Small intestine (tissue), 7 donors: ENCODE measurements at regions not wholly inside any gene's neighbourhood (a gene's known extent, or its start where the extent isn't known, plus 50 kb on each side); places are given as distances from the start of the nearest gene placed in this dataset.

Experiments used
- DNase-seq, 2 donors: peaks; one replicate each; pipeline versions ENCODE4 v3.0.0 to v3.0.0-alpha.2; 2013
- FAIRE-seq: peaks from 2 replicates; lab custom pipeline; 2012; peaks lifted over from hg19 to GRCh38; lab: Jason Lieb, UNC
- H3K27ac ChIP-seq, 3 donors: one replicate each; pipeline ENCODE4 v1.5.1; 2013; ENCODE audit warnings: low read length in 2 of 3, mild to moderate bottlenecking in 2 of 3, control low read depth in 1 of 3, inconsistent platforms in 1 of 3, low read depth in 1 of 3, moderate library complexity in 1 of 3
- H3K27me3 ChIP-seq, 3 donors: one replicate each; pipeline ENCODE4 v1.6.1; 2013; ENCODE audit warnings: low read length in 3 of 3, inconsistent platforms in 1 of 3; ENCODE audit not compliant: control insufficient read depth in 3 of 3, insufficient read depth in 3 of 3
- H3K36me3 ChIP-seq, 3 donors: one replicate each; pipeline ENCODE4 v1.6.1; 2013; ENCODE audit warnings: low read length in 3 of 3, inconsistent platforms in 1 of 3, low read depth in 1 of 3, mild to moderate bottlenecking in 1 of 3, moderate library complexity in 1 of 3; ENCODE audit not compliant: control insufficient read depth in 3 of 3, insufficient read depth in 2 of 3
- H3K4me1 ChIP-seq, 3 donors: one replicate each; pipeline ENCODE4 v1.6.1; 2013; ENCODE audit warnings: low read length in 2 of 3, inconsistent platforms in 1 of 3, low read depth in 1 of 3, mild to moderate bottlenecking in 1 of 3, moderate library complexity in 1 of 3; ENCODE audit not compliant: control insufficient read depth in 3 of 3, insufficient read depth in 2 of 3
- H3K4me3 ChIP-seq, 3 donors: one replicate each; pipeline ENCODE4 v1.5.1; 2013; ENCODE audit warnings: low read length in 3 of 3, control low read depth in 1 of 3, inconsistent platforms in 1 of 3, low read depth in 1 of 3, mild to moderate bottlenecking in 1 of 3, moderate library complexity in 1 of 3
- H3K9me3 ChIP-seq, 2 donors: one replicate each; pipeline ENCODE4 v1.6.1; 2013; ENCODE audit warnings: low read depth in 1 of 2, low read length in 1 of 2; ENCODE audit not compliant: control insufficient read depth in 2 of 2, insufficient read depth in 1 of 2
- WGBS, 3 donors: extraction: QIAGEN DNeasy Blood & Tissue Kit; methylation state at CpG; one replicate each; pipeline ENCODE4 v1.1.7; 2013; 5-methylcytosine and 5-hydroxymethylcytosine counted together
- donor health status: healthy with polysubstance abuse.
- donor health status: control.
- donor health status: control.
- donor health status: Bipolar disorder and iron deficiency.
- donor health status: healthy.

GRCh38 chr1:30307182-30307581 is 416.2 kb downstream of the MATN1 start:
- FAIRE-seq (no peak), DNase-seq (no peak)
- Histone ChIP-seq H3K27me3 (no peaks in the 10 kb centered on the region), H3K27ac (no peak overlapping the region), H3K4me3 (no peak overlapping the region), H3K9me3 (no peaks in the 10 kb centered on the region), H3K36me3 (no peaks in the 10 kb centered on the region), H3K4me1 (no peaks in the 10 kb centered on the region)
- 81 to 89% (median 87%) methylated on average over 5 of the region's 5 CpGs for WGBS, 3 donors

GRCh38 chr1:30305519-30305918 is 417.9 kb downstream of the MATN1 start:
- Histone ChIP-seq H3K4me1 (no peaks in the 10 kb centered on the region), H3K27me3 (no peaks in the 10 kb centered on the region), H3K27ac (no peak overlapping the region), H3K4me3 (no peak overlapping the region), H3K9me3 (no peaks in the 10 kb centered on the region), H3K36me3 (no peaks in the 10 kb centered on the region)
- DNase-seq (no peak), FAIRE-seq (no peak)
- 41 to 76% (median 53%) methylated on average over 3 of the region's 3 CpGs for WGBS, 3 donors

DNA sequence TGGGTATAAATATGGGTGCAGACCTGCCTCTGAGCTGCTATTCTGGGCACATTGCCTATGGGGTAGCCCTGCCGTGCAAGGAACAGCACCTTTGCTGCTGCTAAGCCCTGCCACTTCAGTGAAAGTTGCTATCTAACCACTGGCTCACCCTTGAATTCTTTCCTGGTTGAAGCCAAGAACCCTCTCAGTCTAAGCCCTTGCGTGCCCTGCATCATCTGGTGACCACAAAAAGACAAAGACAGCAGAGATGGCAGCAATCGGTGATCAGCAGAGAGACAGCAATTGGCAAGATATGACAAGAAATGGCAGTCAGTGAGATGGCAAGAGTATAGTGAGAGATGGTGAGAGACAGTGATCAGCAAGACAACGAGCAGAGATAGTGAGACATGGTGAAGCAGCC is 418.3 kb downstream of the MATN1 start:
- FAIRE-seq (no peak), DNase-seq (no peak)
- Histone ChIP-seq H3K4me3 (no peak overlapping the region), H3K9me3 (no peaks in the 10 kb centered on the region), H3K27ac (no peak overlapping the region), H3K36me3 (no peaks in the 10 kb centered on the region), H3K4me1 (no peaks in the 10 kb centered on the region), H3K27me3 (no peaks in the 10 kb centered on the region)
- WGBS, 3 donors: 56 to 78% (median 62%) methylated on average over 4 of the region's 4 CpGs

DNA sequence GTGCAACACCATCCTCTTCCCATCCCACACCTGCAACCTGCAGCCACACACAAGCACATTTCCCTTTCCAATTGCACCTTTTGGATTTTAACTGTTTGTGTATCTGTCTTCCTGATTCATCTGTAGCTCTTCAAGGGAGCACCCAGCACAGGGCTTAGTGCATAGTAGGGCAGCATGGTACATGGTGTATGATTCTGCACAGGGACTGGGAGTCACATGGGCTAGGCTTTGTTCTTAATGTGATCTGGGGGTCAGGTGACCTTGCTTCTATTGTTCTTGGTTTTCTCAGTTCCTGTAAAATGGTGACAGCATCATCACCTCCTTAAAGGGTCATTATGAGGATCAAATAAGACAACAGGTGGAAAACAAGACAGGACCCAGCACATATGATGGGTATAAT is 419.3 kb downstream of the MATN1 start:
- FAIRE-seq: no peak
- Histone ChIP-seq H3K9me3 (no peaks in the 10 kb centered on the region), H3K36me3 (no peaks in the 10 kb centered on the region), H3K27me3 (peaks cover 0 to 3% (median 0%) of the 10 kb centered on the region in 3 donors), H3K4me1 (no peaks in the 10 kb centered on the region), H3K27ac (no peak overlapping the region), H3K4me3 (no peak overlapping the region)
- DNase-seq: no peak

DNA sequence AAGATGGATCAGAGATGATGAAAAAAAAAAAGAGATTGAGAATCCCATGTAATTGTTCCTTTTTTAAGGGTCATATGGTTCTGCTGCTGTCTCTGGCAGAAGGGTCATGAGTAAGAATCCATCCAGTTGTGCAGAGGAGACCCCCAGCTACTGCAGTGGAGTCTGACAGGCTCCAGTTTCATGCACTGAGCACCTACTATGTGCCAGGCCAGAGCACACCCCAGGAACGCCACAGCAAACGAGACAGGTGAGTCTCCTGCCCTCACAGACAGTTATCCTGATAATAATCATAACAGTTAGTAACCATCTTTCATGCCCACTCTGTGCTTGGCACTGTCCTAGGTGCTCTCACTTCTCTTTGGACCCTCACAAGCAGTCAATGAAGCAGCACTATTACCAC is 420.0 kb downstream of the MATN1 start:
- Histone ChIP-seq H3K27me3 (peaks cover 0 to 3% (median 0%) of the 10 kb centered on the region in 3 donors), H3K9me3 (no peaks in the 10 kb centered on the region), H3K4me3 (no peak overlapping the region), H3K27ac (no peak overlapping the region), H3K4me1 (no peaks in the 10 kb centered on the region), H3K36me3 (no peaks in the 10 kb centered on the region)
- FAIRE-seq: no peak
- DNase-seq: no peak
- 83 to 100% (median 85%) methylated on average over 2 of the region's 2 CpGs for WGBS, 3 donors

DNA sequence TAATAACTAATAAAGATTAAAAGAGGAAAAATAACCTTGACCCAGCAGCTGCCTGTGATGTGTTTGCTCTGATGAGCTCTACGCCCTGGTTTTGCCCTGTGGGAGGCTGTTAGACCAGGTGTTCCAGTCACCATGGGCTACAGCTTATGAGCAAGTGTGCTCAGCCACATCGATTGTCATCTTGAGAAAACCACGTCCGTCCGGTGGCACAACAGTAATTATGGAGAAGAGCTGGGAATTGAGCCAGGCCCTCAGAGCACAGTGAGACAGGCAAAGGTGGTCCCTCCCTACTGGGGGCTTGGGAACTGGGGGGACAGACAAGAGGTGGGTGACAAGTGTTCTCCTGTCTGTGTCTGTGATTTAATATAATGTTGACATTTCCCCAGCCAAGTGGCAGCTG is 420.5 kb downstream of the MATN1 start:
- Histone ChIP-seq H3K4me3 (no peak overlapping the region), H3K36me3 (no peaks in the 10 kb centered on the region), H3K27me3 (peaks cover 0 to 3% (median 0%) of the 10 kb centered on the region in 3 donors), H3K27ac (no peak overlapping the region), H3K9me3 (no peaks in the 10 kb centered on the region), H3K4me1 (no peaks in the 10 kb centered on the region)
- FAIRE-seq (no peak), DNase-seq (no peak)
- WGBS, 3 donors: 67 to 76% (median 74%) methylated on average over 5 of the region's 5 CpGs

GRCh38 chr1:30300669-30301068 is 422.7 kb downstream of the MATN1 start:
- 37 to 61% (median 48%) methylated on average over 5 of the region's 5 CpGs for WGBS, 3 donors

DNA sequence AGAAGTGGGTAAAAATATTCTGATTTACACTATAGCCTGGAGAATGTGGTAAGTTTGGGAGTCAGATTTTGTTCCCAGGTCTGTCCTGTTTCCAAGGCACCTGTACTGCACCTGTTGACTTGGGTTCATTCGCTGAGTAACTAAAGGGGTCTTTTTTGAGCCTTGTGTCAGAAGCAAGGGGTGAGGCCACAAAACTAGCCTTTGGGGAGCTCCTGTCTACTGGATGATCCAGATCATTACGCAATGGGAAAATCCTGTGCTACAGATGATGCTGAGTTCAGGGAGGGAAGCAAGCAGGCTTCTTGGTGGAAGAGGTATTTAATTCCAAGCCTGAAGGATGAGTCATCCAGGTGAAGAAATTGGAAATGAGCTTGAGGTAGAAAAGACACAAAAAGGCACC is 424.0 kb downstream of the MATN1 start:
- DNase-seq (no peak), FAIRE-seq (no peak)
- H3K4me1 ChIP-seq: no peaks in the 10 kb centered on the region
- WGBS, 3 donors: 84 to 90% (median 88%) methylated on average over 2 of the region's 2 CpGs
- H3K36me3 ChIP-seq: no peaks in the 10 kb centered on the region
- no peak overlapping the region for H3K27ac ChIP-seq
- H3K27me3 ChIP-seq: peaks cover 0 to 8% (median 3%) of the 10 kb centered on the region in 3 donors
- H3K9me3 ChIP-seq: no peaks in the 10 kb centered on the region
- H3K4me3 ChIP-seq: no peak overlapping the region

More at GRCh38 chr1:30300669-30301068, 422.7 kb downstream of the MATN1 start:
- FAIRE-seq: no peak
- no peak overlapping the region for H3K4me3 ChIP-seq
- DNase-seq: no peak
- no peaks in the 10 kb centered on the region for H3K36me3 ChIP-seq
- no peak overlapping the region for H3K27ac ChIP-seq
- H3K4me1 ChIP-seq: no peaks in the 10 kb centered on the region
- no peaks in the 10 kb centered on the region for H3K9me3 ChIP-seq
- H3K27me3 ChIP-seq: peaks cover 0 to 3% (median 1%) of the 10 kb centered on the region in 3 donors

GRCh38 chr1:30295674-30296073 is 427.7 kb downstream of the MATN1 start:
- Histone ChIP-seq H3K4me3 (no peak overlapping the region), H3K9me3 (no peaks in the 10 kb centered on the region), H3K27ac (no peak overlapping the region), H3K36me3 (no peaks in the 10 kb centered on the region), H3K27me3 (peaks cover 0 to 8% (median 3%) of the 10 kb centered on the region in 3 donors), H3K4me1 (no peaks in the 10 kb centered on the region)
- FAIRE-seq: no peak
- 81 to 90% (median 84%) methylated on average over 4 of the region's 4 CpGs for WGBS, 3 donors
- DNase-seq: no peak
